GM12878 (cell line): ENCODE measurements at regions not wholly inside any gene's neighbourhood (a gene's known extent, or its start where the extent isn't known, plus 50 kb on each side); places are given as distances from the start of the nearest gene placed in this dataset.

Experiments
- ATAC-seq: fragments of 200-7000 bp; cut with Tn5 transposase; 3 replicates; pipeline ENCODE4 v1.9.1; 2020; ENCODE audit warnings: mild to moderate bottlenecking, moderate library complexity
- BruUV-seq: library from RNA; stranded (reverse); fragments of 400-500 nt; replicated peaks from 2 replicates; lab custom pipeline; 2021; lab: Mats Ljungman, UMichigan
- CTCF ChIA-PET: fragments of 300-600 bp; sonication (Branson Sonifier 250); formaldehyde crosslinking; extraction: SDS; loops from one replicate; lab custom pipeline; 2021; ENCODE audit warnings: inconsistent platforms; lab: Yijun Ruan, JAX
- POLR2A ChIA-PET: fragments of 350-600 bp; formaldehyde crosslinking; extraction: SDS; loops from one replicate; lab custom pipeline; 2021; ENCODE audit warnings: inconsistent platforms; lab: Charles Lee
- RAD21 ChIA-PET: fragments of 300-600 bp; sonication (Branson Sonifier 250); formaldehyde crosslinking; loops from one replicate; lab custom pipeline; 2023; ENCODE audit warnings: antibody characterized with exemption; ENCODE audit not compliant: unreplicated experiment; lab: Charles Lee
- SMC1A ChIA-PET: fragments of 300-600 bp; sonication (Branson Sonifier 250); formaldehyde crosslinking; loops from one replicate; lab custom pipeline; 2023; ENCODE audit not compliant: unreplicated experiment, uncharacterized antibody; lab: Charles Lee
- DNase-seq: peaks from one replicate; pipeline ENCODE4 v3.0.0-alpha.2; 2011; ENCODE audit warnings: low read depth, low spot score
- FAIRE-seq: peaks from 3 replicates; lab custom pipeline; 2011; peaks lifted over from hg19 to GRCh38; lab: Jason Lieb, UNC
- H2AFZ ChIP-seq: 2 replicates; pipeline ENCODE4 v1.6.0; 2011; ENCODE audit warnings: low read depth, low read length, control low read depth; ENCODE audit not compliant: control insufficient read depth
- H3K27ac ChIP-seq: 2 replicates; pipeline ENCODE4 v1.5.1; 2011; ENCODE audit warnings: control low read depth; ENCODE audit not compliant: control insufficient read depth, insufficient read depth
- H3K27me3 ChIP-seq, 2 experiments: replicated peaks in 1 of 2; 2 replicates each; pipeline versions ENCODE4 v1.6.0 to v1.6.1; 2011; ENCODE audit warnings: low read length in 1 of 2; ENCODE audit not compliant: control insufficient read depth in 2 of 2, insufficient read depth in 2 of 2
- H3K36me3 ChIP-seq, 2 experiments: 2 replicates each; pipeline ENCODE4 v1.5.1; 2011; ENCODE audit warnings: low read length in 1 of 2; ENCODE audit not compliant: control insufficient read depth in 2 of 2, insufficient read depth in 2 of 2
- H3K4me1 ChIP-seq: 2 replicates; pipeline ENCODE4 v1.6.1; 2011; ENCODE audit warnings: mild to moderate bottlenecking, low read length, moderate library complexity, mixed read lengths; ENCODE audit not compliant: control insufficient read depth, insufficient read depth
- H3K4me2 ChIP-seq: 2 replicates; pipeline ENCODE4 v1.6.0; 2011; ENCODE audit warnings: control low read depth; ENCODE audit not compliant: control insufficient read depth, insufficient read depth
- H3K4me3 ChIP-seq: fragments of 200-600 bp; sonication (generic); 2 replicates; pipeline ENCODE4 v1.5.1; 2016
- H3K79me2 ChIP-seq: 2 replicates; pipeline ENCODE4 v1.6.0; 2011; ENCODE audit warnings: low read length; ENCODE audit not compliant: control insufficient read depth, insufficient read depth
- H3K9ac ChIP-seq: 2 replicates; pipeline ENCODE4 v1.8.0; 2011; ENCODE audit warnings: low read length, control low read depth, mixed read lengths; ENCODE audit not compliant: control insufficient read depth, insufficient read depth
- H3K9me3 ChIP-seq: replicated peaks from 3 replicates; pipeline ENCODE4 v1.5.1; 2011; ENCODE audit warnings: mild to moderate bottlenecking, low read length; ENCODE audit not compliant: control insufficient read depth, insufficient read depth
- H4K20me1 ChIP-seq: 2 replicates; pipeline ENCODE4 v1.6.0; 2011; ENCODE audit not compliant: control insufficient read depth, insufficient read depth
- BACH1 ChIP-seq: fragments of 450-650 bp; IDR thresholded peaks from 2 replicates; pipeline ENCODE4 v1.6.1; 2017; ENCODE audit warnings: mild to moderate bottlenecking, borderline replicate concordance
- BCL11A ChIP-seq: IDR thresholded peaks from 2 replicates; pipeline ENCODE4 v1.6.1; 2011; ENCODE audit warnings: low read depth, low read length
- FOXM1 ChIP-seq: IDR thresholded peaks from 2 replicates; pipeline ENCODE4 v1.6.1; 2012; ENCODE audit warnings: low read depth, mild to moderate bottlenecking, inconsistent platforms, low read length, moderate library complexity
- MEF2A ChIP-seq: IDR thresholded peaks from 2 replicates; pipeline ENCODE4 v1.6.1; 2011; ENCODE audit warnings: low read depth, mild to moderate bottlenecking, low read length, moderate library complexity; ENCODE audit not compliant: insufficient read depth
- MTA2 ChIP-seq: fragments of 450-650 bp; IDR thresholded peaks from 2 replicates; pipeline ENCODE4 v1.6.1; 2016; ENCODE audit warnings: low read depth, mild to moderate bottlenecking, moderate library complexity
- NBN ChIP-seq: fragments of 450-650 bp; IDR thresholded peaks from 2 replicates; pipeline ENCODE4 v1.6.1; 2016
- NFIC ChIP-seq: IDR thresholded peaks from 2 replicates; pipeline ENCODE4 v1.6.1; 2012; ENCODE audit warnings: low read depth, mild to moderate bottlenecking, inconsistent platforms, low read length, moderate library complexity
- PML ChIP-seq: IDR thresholded peaks from 2 replicates; pipeline ENCODE4 v1.6.1; 2012; ENCODE audit warnings: low read length, inconsistent platforms
- POU2F2 ChIP-seq: IDR thresholded peaks from 3 replicates; pipeline ENCODE4 v1.6.1; 2011; ENCODE audit warnings: low read depth, mild to moderate bottlenecking, low read length, borderline replicate concordance
- RAD21 ChIP-seq: IDR thresholded peaks from 2 replicates; pipeline ENCODE4 v1.6.1; 2011; ENCODE audit warnings: mild to moderate bottlenecking, low read depth, low read length, moderate library complexity; ENCODE audit not compliant: insufficient read depth
- SREBF1 ChIP-seq: IDR thresholded peaks from 2 replicates; pipeline ENCODE4 v1.6.1; 2012; ENCODE audit warnings: mild to moderate bottlenecking, low read length
- SREBF2 ChIP-seq: IDR thresholded peaks from 2 replicates; pipeline ENCODE4 v1.6.1; 2012; ENCODE audit warnings: mild to moderate bottlenecking, low read length
- SUZ12 ChIP-seq: fragments of 200-600 bp; sonication (generic); IDR thresholded peaks from one replicate; pipeline ENCODE4 v1.6.1; 2018; ENCODE audit warnings: antibody characterized with exemption, mild to moderate bottlenecking; ENCODE audit not compliant: unreplicated experiment
- WRNIP1 ChIP-seq: IDR thresholded peaks from 2 replicates; pipeline ENCODE4 v1.6.1; 2011; ENCODE audit warnings: low read depth, low read length, improper control_type of control experiment, borderline replicate concordance
- ZNF207 ChIP-seq: fragments of 450-650 bp; IDR thresholded peaks from 2 replicates; pipeline ENCODE4 v1.6.1; 2014; ENCODE audit warnings: antibody characterized with exemption, mild to moderate bottlenecking, borderline replicate concordance
- ZNF622 ChIP-seq: fragments of 450-650 bp; IDR thresholded peaks from 2 replicates; pipeline ENCODE4 v1.6.1; 2017; ENCODE audit warnings: mild to moderate bottlenecking, inconsistent platforms
- WGBS: methylation state at CpG from one replicate; pipeline ENCODE4 v1.1.6; 2016; ENCODE audit warnings: low lambda C conversion rate; ENCODE audit not compliant: insufficient replicate concordance, insufficient coverage; ENCODE audit errors: missing lambda C conversion rate; 5-methylcytosine and 5-hydroxymethylcytosine counted together
- in situ Hi-C: fragments of 300-500 bp; cut with MboI; formaldehyde crosslinking; loops from 9 replicates; pipeline ENCODE4 v1.14.3; 2018; ENCODE audit warnings: mixed read lengths
- intact Hi-C: fragments of 100-400 bp; cut with micrococcal nuclease; formaldehyde crosslinking; loops from one replicate; pipeline ENCODE4 v1.14.2; 2022; ENCODE audit not compliant: unreplicated experiment
- TF ChIP-seq, protein P1 (sequence below): IDR thresholded peaks from 2 replicates; pipeline ENCODE4 v1.6.1; 2012; ENCODE audit warnings: low read depth, low read length, improper control_type of control experiment

DNA sequence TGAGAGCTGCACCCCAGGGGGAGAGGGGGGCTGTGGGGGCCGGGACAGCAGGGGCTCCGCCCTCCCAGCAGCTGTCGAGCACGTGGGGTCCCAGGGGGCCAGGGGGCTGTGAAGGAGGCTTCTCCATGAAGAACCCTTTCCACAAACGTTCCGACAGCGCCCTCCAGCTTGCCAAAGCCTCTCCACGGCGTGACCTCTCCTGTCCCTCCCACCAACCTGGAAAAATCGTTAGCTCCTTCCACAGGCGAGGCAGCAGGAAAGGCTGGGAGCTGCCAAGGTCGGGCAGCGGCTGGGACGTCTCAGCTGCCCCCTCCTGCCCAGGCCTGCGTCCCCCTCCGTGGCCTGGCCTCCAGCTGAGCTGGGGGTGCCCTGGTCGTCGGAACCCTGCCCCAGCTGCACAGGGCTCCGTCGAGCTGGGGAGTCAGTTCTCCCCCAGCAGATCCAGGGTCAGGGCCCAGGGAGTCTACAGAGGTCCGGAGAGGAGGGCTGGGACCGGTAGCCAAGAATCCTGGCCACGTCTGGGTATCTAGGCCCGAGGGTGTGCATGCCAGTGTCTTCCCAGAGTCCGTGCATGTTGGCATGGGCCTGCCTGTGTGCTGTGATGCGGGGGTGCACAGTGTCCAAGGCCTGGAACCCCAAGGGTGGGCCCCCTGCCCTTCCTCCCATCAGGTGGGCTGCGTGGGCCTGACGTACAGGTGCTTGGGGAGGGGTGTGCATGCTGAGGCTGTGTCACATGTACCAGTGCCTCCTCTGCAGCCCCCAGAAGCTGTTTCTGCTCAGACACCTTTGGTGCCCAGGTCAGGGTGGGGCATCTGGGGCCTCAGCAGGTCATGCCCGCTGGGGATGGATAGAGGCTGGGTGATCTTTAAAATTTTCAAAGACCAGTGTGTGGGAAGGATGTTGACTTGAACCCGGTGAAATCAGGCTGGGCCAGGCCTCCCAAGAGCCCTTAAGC is 66.5 kb downstream of the UNCX start:
- SMC1A ChIA-PET, result no interaction called here
- BruUV-seq, result no TSS peak

More for the DNA sequence above, 66.5 kb downstream of the UNCX start:
- Histone ChIP-seq H3K79me2 (no peaks in the 10 kb centered on the region), H3K27ac (no peak overlapping the region), H3K4me2 (no peak overlapping the region), H3K4me3 (no peak overlapping the region), H3K9ac (no peak overlapping the region), H3K9me3 (no peaks in the 10 kb centered on the region), H3K36me3 (no peaks in the 10 kb centered on the region), H4K20me1 (no peaks in the 10 kb centered on the region), H3K4me1 (no peaks in the 10 kb centered on the region), H2AFZ (no peak overlapping the region), H3K27me3 (no peaks in the 10 kb centered on the region; a peak in 1 of 4 replicates)
- in situ Hi-C loops, result no loop called here
- DNase-seq (no peak), ATAC-seq (no peak), FAIRE-seq (no peak)
- TF ChIP-seq RAD21 (no peak), POU2F2 (no peak), NBN (no peak), ZNF207 (no peak), BACH1 (no peak), SREBF1 (no peak), MTA2 (no peak), SUZ12 (no peak), MEF2A (no peak), SREBF2 (no peak), ZNF622 (no peak), PML (no peak), WRNIP1 (no peak), FOXM1 (no peak), BCL11A (no peak), NFIC (no peak)
- TF ChIP-seq, protein P1, sequence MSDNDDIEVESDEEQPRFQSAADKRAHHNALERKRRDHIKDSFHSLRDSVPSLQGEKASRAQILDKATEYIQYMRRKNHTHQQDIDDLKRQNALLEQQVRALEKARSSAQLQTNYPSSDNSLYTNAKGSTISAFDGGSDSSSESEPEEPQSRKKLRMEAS, result no peak
- 22% methylated on average over 26 of the region's 30 CpGs for WGBS
- POLR2A ChIA-PET, result no interaction called here
- intact Hi-C loops, result no loop called here
- RAD21 ChIA-PET, result no interaction called here
- CTCF ChIA-PET, result no interaction called here
